ENCODE measurements at regions not wholly inside any gene's neighbourhood (a gene's known extent, or its start where the extent isn't known, plus 50 kb on each side); places are given as distances from the start of the nearest gene placed in this dataset.

- 90 to 93% (median 92%) methylated on average over 21 of the region's 21 CpGs for WGBS, 4 donors
- Histone ChIP-seq H3K27me3 (peaks cover 0 to 4% (median 0%) of the 10 kb centered on the region in 9 donors), H3K9me3 (no peaks in the 10 kb centered on the region), H3K4me1 (peaks cover 0 to 14% (median 6%) of the 10 kb centered on the region in 12 donors), H3K27ac (no peak overlapping the region), H3K36me3 (no peaks in the 10 kb centered on the region), H3K4me3 (no peak overlapping the region)
- intact Hi-C loops (cut with DNase I), result no loop called here
- TF ChIP-seq POLR2A (IDR thresholded peaks at IDR 0.05), result no peak
- no peak for DNase-seq
- ATAC-seq, result no peak
Observed at GRCh38 chr17:77691216-77692085, 267.1 kb upstream of the TNRC6C start.

- Histone ChIP-seq H3K27ac (no peak overlapping the region), H3K4me1 (peaks cover 0 to 17% (median 6%) of the 10 kb centered on the region in 12 donors), H3K36me3 (no peaks in the 10 kb centered on the region), H3K27me3 (peaks cover 0 to 9% (median 0%) of the 10 kb centered on the region in 9 donors), H3K4me3 (no peak overlapping the region), H3K9me3 (no peaks in the 10 kb centered on the region)
- TF ChIP-seq CTCF (IDR thresholded peaks at IDR 0.05) (no peak), POLR2A (IDR thresholded peaks at IDR 0.05) (no peak)
- intact Hi-C loops (cut with DNase I), result no loop called here
- DNase-seq (no peak), ATAC-seq (no peak)
- 81 to 92% (median 87%) methylated on average over 12 of the region's 12 CpGs for WGBS, 4 donors
Observed at GRCh38 chr17:77692571-77693161, 265.8 kb upstream of the TNRC6C start.

GRCh38 chr17:77693301-77693700, 265.2 kb upstream of the TNRC6C start:
- Histone ChIP-seq H3K27me3 (peaks cover 0 to 11% (median 0%) of the 10 kb centered on the region in 9 donors), H3K27ac (no peak overlapping the region), H3K4me1 (peaks cover 0 to 17% (median 6%) of the 10 kb centered on the region in 12 donors), H3K9me3 (no peaks in the 10 kb centered on the region), H3K36me3 (no peaks in the 10 kb centered on the region), H3K4me3 (no peak overlapping the region)
- 86 to 96% (median 91%) methylated on average over 9 of the region's 9 CpGs for whole genome bisulfite sequencing, 4 donors
- intact Hi-C loops (cut with DNase I), result no loop called here
- TF ChIP-seq CTCF (IDR thresholded peaks at IDR 0.05), result no peak
- no peak for TF ChIP-seq POLR2A (IDR thresholded peaks at IDR 0.05)
- ATAC-seq, result no peak
- no peak for DNase-seq

GRCh38 chr17:77693776-77694175, 264.7 kb upstream of the TNRC6C start:
- H3K4me3 ChIP-seq, result no peak overlapping the region
- intact Hi-C loops (cut with DNase I), result no loop called here
- TF ChIP-seq CTCF (IDR thresholded peaks at IDR 0.05) (no peak), POLR2A (IDR thresholded peaks at IDR 0.05) (no peak)

More at GRCh38 chr17:77693776-77694175, 264.7 kb upstream of the TNRC6C start:
- ATAC-seq (no peak), DNase-seq (no peak)
- Histone ChIP-seq H3K36me3 (no peaks in the 10 kb centered on the region), H3K9me3 (no peaks in the 10 kb centered on the region), H3K27me3 (peaks cover 0 to 11% (median 0%) of the 10 kb centered on the region in 9 donors), H3K4me1 (peaks cover 0 to 17% (median 6%) of the 10 kb centered on the region in 12 donors), H3K27ac (no peak overlapping the region)
- 71 to 86% (median 81%) methylated on average over 7 of the region's 7 CpGs for WGBS, 4 donors
